ENCODE measurements at regions not wholly inside any gene's neighbourhood (a gene's known extent, or its start where the extent isn't known, plus 50 kb on each side); places are given as distances from the start of the nearest gene placed in this dataset.
A peak's percentile ranks its signal among the peaks of the same experiment; 100 is the strongest.

DNA sequence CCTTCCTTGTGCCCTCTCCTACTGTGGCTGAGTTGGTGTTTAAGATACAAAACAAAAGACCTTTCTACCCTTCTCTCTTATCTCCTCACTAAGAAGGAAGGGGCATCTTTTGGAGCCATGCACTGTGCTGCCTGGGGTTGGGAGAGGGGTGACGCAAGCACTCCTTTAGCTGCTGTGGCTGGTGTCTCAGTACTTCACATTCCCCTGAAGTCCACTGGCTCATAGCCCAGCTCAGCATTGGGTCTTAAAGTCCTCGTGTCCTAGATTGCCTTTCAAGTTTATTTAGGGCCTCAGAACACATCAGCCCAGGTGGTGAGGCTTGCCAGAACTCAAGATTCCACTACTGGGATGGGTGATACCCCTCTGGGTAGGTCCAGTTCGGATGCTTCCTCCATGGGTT is 325.9 kb upstream of the CYLC2 start:
- Histone ChIP-seq H3K27ac (ENCODE audit: low read depth, low read length) (no peak overlapping the region), H2BK20ac (ENCODE audit: low read length) (no peak overlapping the region), H2AFZ (ENCODE audit: low read length) (0 out of 2 replicates have a peak overlapping the region, but pooled peaks have one; percentile 11), H2BK15ac (ENCODE audit: low read length) (no peak overlapping the region), H3K79me2 (ENCODE audit: control insufficient read depth in 1 of 2, insufficient read depth in 2 of 2, low read length in 2 of 2) (no peaks in the 10 kb centered on the region), H3K4me2 (ENCODE audit: insufficient read depth in 1 of 2, low read depth in 2 of 2, low read length in 2 of 2) (no peak overlapping the region), H2BK12ac (ENCODE audit: low read depth, low read length) (no peak overlapping the region), H3K79me1 (ENCODE audit: low read depth, low read length) (no peaks in the 10 kb centered on the region), H3K23ac (ENCODE audit: insufficient read length) (no peak overlapping the region), H4K20me1 (replicated peaks in 1 of 2; ENCODE audit: control insufficient read depth in 1 of 2, insufficient read depth in 2 of 2, low read length in 2 of 2) (no peaks in the 10 kb centered on the region), H3K56ac (replicated peaks; ENCODE audit: insufficient read length, low read depth, low read length) (no peak overlapping the region), H4K8ac (ENCODE audit: extremely low read depth, insufficient read depth, low read length) (no peak overlapping the region), H3K27me3 (replicated peaks in 1 of 4; ENCODE audit: control insufficient read depth in 3 of 4, extremely low read depth in 1 of 4, insufficient read depth in 3 of 4, low read length in 3 of 4) (no peaks in the 10 kb centered on the region), H4K5ac (ENCODE audit: insufficient read length, low read depth, low read length) (no peak overlapping the region), H3K9me3 (ENCODE audit: insufficient read depth in 2 of 2, low read depth in 1 of 2, low read length in 1 of 2) (no peaks in the 10 kb centered on the region), H3K23me2 (ENCODE audit: low read depth, low read length) (no peaks in the 10 kb centered on the region), H3K14ac (ENCODE audit: insufficient read length) (no peak overlapping the region), H3K18ac (ENCODE audit: extremely low read depth, low read length) (no peak overlapping the region; the same call in 1 of the 2 replicates), H3K4ac (replicated peaks; ENCODE audit: insufficient read length, low read depth, low read length) (no peak overlapping the region), H3K4me3 (ENCODE audit: extremely low read depth in 1 of 4, insufficient read depth in 2 of 4, low read depth in 3 of 4, low read length in 4 of 4) (no peak overlapping the region), H2BK120ac (replicated peaks; ENCODE audit: low read depth, low read length) (no peak overlapping the region), H3K4me1 (replicated peaks in 1 of 4; ENCODE audit: control insufficient read depth in 3 of 4, insufficient read depth in 4 of 4, low read length in 3 of 4) (no peaks in the 10 kb centered on the region), H4K91ac (replicated peaks; ENCODE audit: insufficient read length, low read length) (no peak overlapping the region), H2AK5ac (ENCODE audit: low read depth, low read length) (no peak overlapping the region), H3K9ac (replicated peaks in 1 of 4; ENCODE audit: extremely low read depth in 1 of 4, low read depth in 3 of 4, low read length in 3 of 4) (no peak overlapping the region), H2BK5ac (ENCODE audit: low read depth, low read length) (no peak overlapping the region), H3K36me3 (ENCODE audit: control insufficient read depth in 2 of 4, insufficient read depth in 4 of 4, low read length in 3 of 4) (no peaks in the 10 kb centered on the region)
- 98% methylated on average over 3 of the region's 3 CpGs; no CpG with 5 or more reads in 1 of the 2 experiments for WGBS, 2 experiments (ENCODE audit: extremely low coverage in 1 of 2, insufficient coverage in 1 of 2, insufficient read length in 1 of 2, insufficient replicate concordance in 2 of 2, low coverage in 1 of 2, low lambda C conversion rate in 2 of 2, missing lambda C conversion rate in 1 of 2)
- DNase-seq (ENCODE audit: low read depth in 1 of 2, low spot score in 2 of 2): no peak
- POLR2A ChIA-PET (ENCODE audit: partially characterized antibody): no interaction called here
- no peak for FAIRE-seq
- CTCF ChIA-PET (ENCODE audit: partially characterized antibody): no interaction called here
- no peak for TF ChIP-seq EP300 (IDR thresholded peaks at IDR 0.05; ENCODE audit: borderline replicate concordance in 1 of 2, low read depth in 2 of 2, low read length in 2 of 2)

Data from H1 (cell line).